ENCODE measurements at regions not wholly inside any gene's neighbourhood (a gene's known extent, or its start where the extent isn't known, plus 50 kb on each side); places are given as distances from the start of the nearest gene placed in this dataset.

DNA sequence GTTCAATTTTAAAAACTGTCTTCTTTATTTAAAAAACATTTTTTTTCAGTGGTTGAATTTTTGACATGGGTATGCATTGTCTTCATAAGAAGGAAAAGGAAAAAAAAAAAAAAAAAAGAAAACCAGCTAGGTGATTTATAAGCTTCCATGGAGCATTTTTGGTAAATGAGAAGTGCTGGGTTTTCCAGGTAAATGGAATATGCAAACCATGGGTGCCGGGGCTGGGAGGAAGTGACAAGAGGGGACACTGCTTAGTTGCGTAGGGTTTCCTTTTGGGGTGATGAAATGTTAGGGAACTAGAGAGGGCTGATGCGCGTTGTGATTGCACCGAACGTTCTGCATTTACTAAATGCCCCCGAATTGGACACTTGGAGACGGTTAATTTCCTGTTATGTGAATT, 217.4 kb upstream of the FOXF1 start:
- TF ChIP-seq, protein P1, sequence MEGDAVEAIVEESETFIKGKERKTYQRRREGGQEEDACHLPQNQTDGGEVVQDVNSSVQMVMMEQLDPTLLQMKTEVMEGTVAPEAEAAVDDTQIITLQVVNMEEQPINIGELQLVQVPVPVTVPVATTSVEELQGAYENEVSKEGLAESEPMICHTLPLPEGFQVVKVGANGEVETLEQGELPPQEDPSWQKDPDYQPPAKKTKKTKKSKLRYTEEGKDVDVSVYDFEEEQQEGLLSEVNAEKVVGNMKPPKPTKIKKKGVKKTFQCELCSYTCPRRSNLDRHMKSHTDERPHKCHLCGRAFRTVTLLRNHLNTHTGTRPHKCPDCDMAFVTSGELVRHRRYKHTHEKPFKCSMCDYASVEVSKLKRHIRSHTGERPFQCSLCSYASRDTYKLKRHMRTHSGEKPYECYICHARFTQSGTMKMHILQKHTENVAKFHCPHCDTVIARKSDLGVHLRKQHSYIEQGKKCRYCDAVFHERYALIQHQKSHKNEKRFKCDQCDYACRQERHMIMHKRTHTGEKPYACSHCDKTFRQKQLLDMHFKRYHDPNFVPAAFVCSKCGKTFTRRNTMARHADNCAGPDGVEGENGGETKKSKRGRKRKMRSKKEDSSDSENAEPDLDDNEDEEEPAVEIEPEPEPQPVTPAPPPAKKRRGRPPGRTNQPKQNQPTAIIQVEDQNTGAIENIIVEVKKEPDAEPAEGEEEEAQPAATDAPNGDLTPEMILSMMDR (IDR thresholded peaks at IDR 0.05; ENCODE audit: extremely low read depth, insufficient read depth, missing control alignments), result no peak
- in situ Hi-C loops (cut with MboI; ENCODE audit: low pct_unique_long_range_greater_than_20kb, low sequenced_read_pairs, unreplicated experiment), result no loop called here
- no peak for DNase-seq (ENCODE audit: low spot score)

DNA sequence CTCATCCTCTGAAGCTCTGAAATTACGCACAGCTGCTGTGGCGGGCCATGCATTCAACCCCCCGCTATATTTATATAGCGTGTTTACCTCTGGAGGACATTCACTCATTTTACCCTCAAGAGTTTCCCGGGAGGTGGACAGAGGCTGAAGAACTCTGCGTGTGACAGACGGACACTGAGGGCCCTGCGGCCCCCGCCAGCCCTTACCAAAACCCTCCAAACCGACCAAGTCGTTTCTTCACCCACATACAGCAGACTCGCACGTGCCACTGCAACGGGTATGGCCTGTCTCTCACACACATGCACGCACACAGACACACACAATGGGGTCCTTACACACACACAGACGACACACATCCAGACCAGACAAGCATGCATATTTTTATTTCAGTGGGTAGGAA, 216.4 kb upstream of the FOXF1 start:
- TF ChIP-seq, protein P1 (IDR thresholded peaks at IDR 0.05; ENCODE audit: extremely low read depth, insufficient read depth, missing control alignments), result no peak
- no peak for DNase-seq (ENCODE audit: low spot score)
- in situ Hi-C loops (cut with MboI; ENCODE audit: low pct_unique_long_range_greater_than_20kb, low sequenced_read_pairs, unreplicated experiment), result no loop called here

DNA sequence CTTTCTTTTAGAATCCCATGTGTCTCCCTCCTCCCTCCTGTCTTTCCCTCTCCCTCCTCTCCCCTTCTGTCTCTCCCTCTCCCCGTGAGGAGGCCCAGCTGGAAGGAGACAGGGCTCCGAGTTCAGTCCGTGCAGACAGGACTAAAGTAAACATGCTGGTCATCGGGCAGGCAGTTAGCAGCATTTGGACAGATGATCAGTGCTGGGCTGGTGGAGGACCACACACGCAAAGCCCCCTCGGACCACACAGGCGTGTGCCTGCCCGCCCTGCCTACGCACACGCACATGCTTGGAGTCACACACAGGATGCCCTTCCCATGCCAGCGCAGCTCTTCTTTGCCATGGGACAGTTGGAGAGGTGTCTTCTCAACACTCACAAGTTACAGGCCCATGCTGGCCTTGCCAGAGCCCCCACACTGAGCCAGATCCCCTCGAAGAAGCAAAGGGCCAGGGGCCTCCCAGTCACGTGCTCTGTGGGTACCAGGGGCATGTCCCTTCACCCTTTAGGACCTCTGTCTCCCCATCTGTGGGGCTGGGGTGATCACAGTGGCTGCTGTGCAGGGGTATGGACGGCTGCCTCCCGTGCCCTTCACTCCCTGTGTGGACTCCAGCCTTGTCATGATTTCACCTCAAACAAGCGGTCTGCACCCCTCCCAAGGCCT, 215.7 kb upstream of the FOXF1 start:
- TF ChIP-seq, protein P1 (IDR thresholded peaks at IDR 0.05; ENCODE audit: extremely low read depth, insufficient read depth, missing control alignments), result no peak
- in situ Hi-C loops (cut with MboI; ENCODE audit: low pct_unique_long_range_greater_than_20kb, low sequenced_read_pairs, unreplicated experiment), result no loop called here
- no peak for DNase-seq (ENCODE audit: low spot score)

DNA sequence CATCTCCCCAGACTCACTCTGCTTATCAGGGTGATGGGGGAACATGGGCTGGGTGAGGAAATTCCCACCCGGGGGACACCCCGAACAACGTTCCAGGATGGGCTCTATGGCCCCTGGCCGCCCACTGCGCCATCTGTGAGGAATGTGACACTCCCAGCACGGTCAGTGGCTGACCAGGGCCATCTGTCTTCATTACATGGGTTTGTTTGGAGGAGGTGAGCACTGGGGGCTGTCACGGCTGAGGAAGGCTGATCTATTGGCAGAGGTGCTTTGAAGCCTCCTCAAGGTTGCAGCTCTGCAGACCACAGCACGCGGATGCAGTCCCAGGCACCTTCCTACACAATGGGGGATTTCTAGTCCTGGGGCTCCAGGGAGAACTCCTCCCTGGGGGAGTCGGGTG, 214.1 kb upstream of the FOXF1 start:
- in situ Hi-C loops (cut with MboI; ENCODE audit: low pct_unique_long_range_greater_than_20kb, low sequenced_read_pairs, unreplicated experiment), result no loop called here
- TF ChIP-seq, protein P1 (IDR thresholded peaks at IDR 0.05; ENCODE audit: extremely low read depth, insufficient read depth, missing control alignments), result no peak

DNA sequence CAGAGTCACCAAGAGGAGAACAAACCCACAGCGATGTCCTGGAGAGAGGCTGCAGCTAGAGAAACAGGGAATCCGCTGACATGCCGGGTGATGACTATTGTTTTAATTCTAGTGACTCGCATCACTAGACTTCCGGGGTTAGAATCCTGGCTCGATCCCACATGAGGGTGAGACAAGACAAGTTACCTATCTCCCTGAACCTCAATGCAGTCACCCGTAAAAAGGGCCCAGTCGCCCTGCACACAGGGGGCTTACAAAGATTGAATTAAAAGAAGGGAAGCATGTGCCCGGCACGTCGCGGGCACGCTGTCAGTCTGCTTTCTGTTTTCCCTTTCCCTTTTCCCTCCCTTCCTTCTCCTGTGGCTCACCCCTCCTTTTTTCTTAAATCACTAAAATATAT, 212.9 kb upstream of the FOXF1 start:
- no peak for DNase-seq (ENCODE audit: low spot score)
- in situ Hi-C loops (cut with MboI; ENCODE audit: low pct_unique_long_range_greater_than_20kb, low sequenced_read_pairs, unreplicated experiment), result no loop called here
- TF ChIP-seq, protein P1 (IDR thresholded peaks at IDR 0.05; ENCODE audit: extremely low read depth, insufficient read depth, missing control alignments), result no peak

More for the DNA sequence above, 214.1 kb upstream of the FOXF1 start:
- no peak for DNase-seq (ENCODE audit: low spot score)

DNA sequence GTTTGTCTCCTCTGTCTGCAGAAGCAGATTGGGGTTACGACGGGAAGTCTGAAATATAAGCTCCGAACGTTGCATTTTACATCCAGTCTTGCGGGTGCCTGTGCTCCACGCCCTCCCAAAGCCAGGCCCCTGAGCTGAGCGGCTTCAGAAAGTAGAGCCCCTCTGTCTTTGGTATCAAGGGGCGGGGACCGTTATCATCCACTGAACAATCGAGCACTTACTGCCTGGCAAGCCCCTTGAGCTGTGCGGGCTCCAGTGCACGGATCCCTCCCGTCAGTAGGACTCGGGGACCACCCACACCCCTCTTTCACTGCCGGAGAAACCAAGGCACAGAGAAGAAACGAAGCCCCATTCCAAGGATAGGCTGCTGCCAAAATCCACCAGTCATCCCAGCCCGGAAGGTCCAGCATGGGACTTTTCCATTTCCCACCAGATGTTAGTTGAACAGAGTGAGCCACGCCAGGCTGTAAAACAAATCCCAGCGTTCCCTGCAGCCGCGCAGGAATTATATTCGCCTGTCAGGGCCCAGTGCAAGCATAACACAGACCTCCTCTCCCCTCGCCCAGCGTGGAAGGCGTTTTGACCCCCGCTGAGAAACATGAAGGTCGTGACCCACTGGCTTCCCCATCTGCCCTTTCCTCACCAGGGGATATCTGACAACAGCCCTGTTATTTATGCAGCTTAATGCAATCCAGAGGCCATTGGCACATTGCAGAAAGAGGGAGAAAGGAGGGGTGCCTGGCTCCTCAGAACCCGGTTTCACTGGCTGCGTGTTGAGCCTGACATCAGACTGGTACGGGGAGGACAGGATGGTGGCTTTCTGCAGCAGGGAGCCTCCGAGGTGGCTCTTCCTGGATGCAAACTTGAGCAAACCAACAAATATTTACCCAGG, 212.2 kb upstream of the FOXF1 start:
- DNase-seq (ENCODE audit: low spot score), result no peak
- in situ Hi-C loops (cut with MboI; ENCODE audit: low pct_unique_long_range_greater_than_20kb, low sequenced_read_pairs, unreplicated experiment), result no loop called here
- TF ChIP-seq, protein P1 (IDR thresholded peaks at IDR 0.05; ENCODE audit: extremely low read depth, insufficient read depth, missing control alignments), result no peak

Data from GM13977 (cell line).